ENCODE measurements at regions not wholly inside any gene's neighbourhood (a gene's known extent, or its start where the extent isn't known, plus 50 kb on each side); places are given as distances from the start of the nearest gene placed in this dataset.

- Histone ChIP-seq H3K4me3 (no peak overlapping the region), H3K27ac (no peak overlapping the region)
These were observed 143.8 kb upstream of the FAM83B start for GRCh38 chr6:54702772-54703171.

- H3K4me3 ChIP-seq: no peak overlapping the region
- no peak overlapping the region for H3K27ac ChIP-seq
These were observed 140.2 kb upstream of the FAM83B start for GRCh38 chr6:54706391-54706790.

DNA sequence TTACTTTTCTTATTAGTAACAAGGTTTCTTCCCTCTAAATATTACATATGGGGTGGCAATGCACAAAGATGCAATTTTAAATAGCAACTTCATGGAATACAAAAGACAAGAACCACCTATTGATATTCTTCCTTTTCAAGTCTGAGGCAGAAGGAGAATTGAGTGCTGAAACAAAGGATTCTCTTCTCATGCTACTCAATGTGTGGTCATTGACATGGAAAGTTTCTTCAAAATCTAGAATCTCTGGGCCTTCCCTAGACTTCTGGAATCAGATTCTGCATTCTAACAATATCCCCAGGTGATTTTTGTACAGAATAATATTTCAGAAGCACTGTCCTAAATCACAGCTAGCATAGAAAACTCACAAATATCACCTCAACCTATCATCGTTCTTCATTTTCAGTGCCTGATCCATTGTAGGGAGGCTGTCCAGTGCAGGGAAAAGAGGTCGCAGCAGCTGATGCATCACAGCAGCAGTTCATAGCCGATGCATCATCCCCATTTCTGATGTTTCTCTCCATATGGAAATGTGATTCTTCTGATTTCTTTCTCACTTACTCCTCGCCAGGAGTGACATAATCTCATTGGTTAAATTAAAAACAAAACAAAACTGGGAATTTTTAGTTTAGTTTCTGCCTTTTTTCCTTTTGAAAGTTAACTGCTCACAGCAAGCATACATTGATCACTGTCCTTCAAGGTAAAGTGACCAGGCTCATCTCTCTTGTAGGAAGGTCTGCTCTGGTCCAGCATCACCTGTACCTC, 139.5 kb upstream of the FAM83B start:
- Histone ChIP-seq H3K27ac (no peak overlapping the region), H3K4me3 (no peak overlapping the region)

- Histone ChIP-seq H3K4me3 (no peak overlapping the region), H3K27ac (no peak overlapping the region)
These were observed 136.1 kb upstream of the FAM83B start for GRCh38 chr6:54710456-54710855.

- Histone ChIP-seq H3K4me3 (no peak overlapping the region), H3K27ac (no peak overlapping the region)
These were observed 130.6 kb upstream of the FAM83B start for GRCh38 chr6:54716010-54716409.

GRCh38 chr6:54716877-54717276, 129.7 kb upstream of the FAM83B start:
- H3K4me3 ChIP-seq: no peak overlapping the region
- no peak overlapping the region for H3K27ac ChIP-seq

DNA sequence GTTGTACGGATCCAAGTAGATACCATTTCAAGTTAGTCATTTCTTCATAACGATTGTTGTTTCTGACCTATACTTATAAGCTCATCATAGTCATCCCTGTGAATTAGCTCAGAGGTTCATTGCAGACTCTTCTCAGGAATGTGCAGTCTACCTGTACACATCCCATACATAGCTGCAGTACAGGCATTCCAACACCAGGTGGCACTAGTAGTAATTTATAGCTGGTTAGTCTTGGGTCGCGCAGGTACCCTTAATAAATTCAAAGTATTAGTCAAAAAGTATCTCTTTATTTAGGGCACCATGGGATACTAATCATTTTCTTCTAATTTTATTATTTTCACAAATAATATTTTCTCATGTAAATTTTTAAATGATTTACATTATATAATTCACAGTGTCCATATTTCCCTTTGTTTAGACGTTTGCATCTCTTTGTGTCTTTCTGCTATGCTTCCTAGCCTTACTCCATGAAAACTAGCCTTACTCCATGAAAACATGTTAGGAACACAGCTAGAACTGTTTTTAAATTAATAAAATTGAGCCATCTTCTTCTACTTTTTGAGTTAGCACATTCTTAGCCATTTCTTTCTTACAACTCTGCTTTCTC, 128.6 kb upstream of the FAM83B start:
- Histone ChIP-seq H3K27ac (peak overlapping the region in 5 of 21 experiments; percentile 33 to 67 (median 58)), H3K4me3 (no peak overlapping the region)

- Histone ChIP-seq H3K27ac (peak overlapping the region in 6 of 21 experiments; percentile 0 to 60 (median 42)), H3K4me3 (no peak overlapping the region)
These were observed 128.0 kb upstream of the FAM83B start for GRCh38 chr6:54718541-54719023.

DNA sequence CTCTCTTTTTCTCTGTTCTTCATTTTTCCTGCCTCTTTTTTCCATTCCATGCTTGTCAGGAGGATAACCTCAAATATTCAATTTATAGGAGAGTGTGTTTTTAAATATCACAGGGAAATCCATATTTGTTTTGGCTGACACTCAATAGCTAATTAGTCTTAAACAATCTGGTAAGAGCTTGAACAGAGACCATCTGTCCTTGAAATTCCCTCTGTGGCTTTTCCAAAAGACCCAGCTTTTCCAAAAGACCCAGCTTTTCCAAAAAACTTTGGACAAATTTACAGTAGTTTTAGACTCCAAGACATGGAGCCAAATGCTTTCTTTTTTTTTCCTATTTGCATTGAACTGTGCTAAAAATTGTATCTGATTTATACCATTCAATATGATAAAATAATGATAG, 127.4 kb upstream of the FAM83B start:
- Histone ChIP-seq H3K4me3 (no peak overlapping the region), H3K27ac (peak overlapping the region in 6 of 21 experiments; percentile 0 to 60 (median 42))

DNA sequence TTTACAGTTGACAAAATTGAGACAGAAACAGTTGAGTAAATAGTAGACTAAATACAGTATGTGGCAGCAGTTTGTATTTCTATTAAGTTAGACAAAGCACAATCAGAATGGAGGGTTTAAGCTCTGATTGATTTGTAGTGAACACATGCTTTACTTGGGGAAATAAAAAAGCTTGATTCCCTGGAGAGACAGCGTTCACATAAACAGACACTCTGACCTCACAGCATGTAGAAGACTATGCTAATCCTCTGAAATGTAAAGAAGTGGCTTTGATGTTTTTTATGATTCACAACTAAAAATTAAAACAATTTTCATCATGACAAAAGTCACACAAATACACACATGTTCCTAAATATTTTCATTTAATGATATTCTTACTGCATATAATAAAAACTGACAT, 126.9 kb upstream of the FAM83B start:
- Histone ChIP-seq H3K27ac (peak overlapping the region in 4 of 21 experiments; percentile 7 to 60 (median 46)), H3K4me3 (no peak overlapping the region)

DNA sequence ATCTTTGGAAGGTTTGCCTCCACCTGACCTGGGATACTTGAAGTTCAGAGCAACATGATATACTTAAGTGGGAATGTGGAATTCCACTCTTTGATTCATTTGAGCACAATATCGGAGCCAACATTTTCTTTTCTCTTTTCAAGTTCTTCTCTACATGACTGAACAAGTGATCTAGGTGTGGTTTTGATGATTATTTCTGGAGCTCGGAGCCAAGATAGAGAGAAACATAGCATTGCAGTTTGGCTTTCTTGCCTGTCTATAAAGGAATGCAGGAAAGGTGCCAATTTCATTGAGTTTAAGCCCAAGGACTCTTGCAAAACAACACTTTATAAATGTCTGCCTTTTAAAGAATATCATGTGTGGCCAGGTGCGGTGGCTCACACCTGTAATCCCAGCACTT, 124.2 kb upstream of the FAM83B start:
- H3K4me3 ChIP-seq: no peak overlapping the region

GRCh38 chr6:54729716-54730115, 116.9 kb upstream of the FAM83B start:
- no peak overlapping the region for H3K4me3 ChIP-seq
- H3K27ac ChIP-seq: no peak overlapping the region

More for the DNA sequence above, 124.2 kb upstream of the FAM83B start:
- H3K27ac ChIP-seq: no peak overlapping the region

GRCh38 chr6:54730767-54731630, 115.6 kb upstream of the FAM83B start:
- no peak overlapping the region for H3K4me3 ChIP-seq
- H3K27ac ChIP-seq: no peak overlapping the region

- no peak overlapping the region for H3K4me3 ChIP-seq
- no peak overlapping the region for H3K27ac ChIP-seq
These were observed 109.3 kb upstream of the FAM83B start for GRCh38 chr6:54737247-54737646.

GRCh38 chr6:54747955-54748354, 98.6 kb upstream of the FAM83B start:
- no peak overlapping the region for H3K27ac ChIP-seq
- no peak overlapping the region for H3K4me3 ChIP-seq

DNA sequence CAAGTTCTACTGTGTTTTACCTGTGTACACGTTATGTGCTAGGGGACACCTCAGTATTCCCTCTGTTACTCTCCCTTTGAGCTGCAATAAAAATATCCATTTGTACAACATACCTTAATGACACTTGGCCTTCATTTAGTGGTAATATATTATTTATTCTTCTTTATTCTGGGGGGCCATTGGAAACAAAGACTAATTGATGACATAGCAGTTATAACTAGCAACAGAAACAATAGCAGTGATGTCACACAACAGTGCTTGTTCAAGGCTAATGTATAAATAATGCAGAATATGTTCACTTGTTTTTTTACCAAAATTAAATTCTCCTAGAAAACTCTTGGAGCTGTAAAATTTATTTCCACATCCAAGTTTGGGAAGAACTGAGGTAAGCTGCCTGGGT, 92.2 kb upstream of the FAM83B start:
- no peak overlapping the region for H3K4me3 ChIP-seq
- no peak overlapping the region for H3K27ac ChIP-seq

GRCh38 chr6:54758340-54758739, 88.2 kb upstream of the FAM83B start:
- no peak overlapping the region for H3K27ac ChIP-seq
- no peak overlapping the region for H3K4me3 ChIP-seq

DNA sequence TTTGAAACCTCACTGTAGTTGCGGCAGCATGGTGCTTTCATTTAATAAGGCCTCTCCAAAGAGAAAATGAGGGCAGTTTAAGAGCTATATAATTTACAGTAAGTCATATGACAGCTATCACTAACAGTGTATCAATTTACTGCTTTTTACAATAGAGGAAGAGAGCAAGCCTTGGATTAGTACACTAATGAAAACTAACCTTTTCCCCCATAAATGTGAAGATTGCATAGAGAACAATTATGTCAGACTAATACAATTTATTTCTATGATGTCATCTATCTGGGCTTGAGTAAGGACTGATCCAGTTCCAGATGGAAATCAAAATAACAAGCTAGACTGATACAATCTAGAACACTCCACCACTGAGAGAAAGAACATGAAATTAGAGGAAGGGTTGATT, 78.1 kb upstream of the FAM83B start:
- Histone ChIP-seq H3K4me3 (no peak overlapping the region), H3K27ac (no peak overlapping the region)

- H3K4me3 ChIP-seq: no peak overlapping the region
- no peak overlapping the region for H3K27ac ChIP-seq
These were observed 76.2 kb upstream of the FAM83B start for GRCh38 chr6:54770328-54770727.

GRCh38 chr6:54771968-54772367, 74.6 kb upstream of the FAM83B start:
- Histone ChIP-seq H3K27ac (no peak overlapping the region), H3K4me3 (no peak overlapping the region)
